K562 (cell line): ENCODE measurements at regions not wholly inside any gene's neighbourhood (a gene's known extent, or its start where the extent isn't known, plus 50 kb on each side); places are given as distances from the start of the nearest gene placed in this dataset.

Experiments
- ATAC-seq: fragments of 200-7000 bp; cut with Tn5 transposase; 3 replicates; pipeline ENCODE4 v1.9.1; 2020; ENCODE audit warnings: moderate library complexity
- BruUV-seq: library from RNA; stranded (reverse); fragments of 400-500 nt; replicated peaks from 2 replicates; lab custom pipeline; 2021; lab: Mats Ljungman, UMichigan
- CTCF ChIA-PET: fragments of 300-600 bp; formaldehyde crosslinking; extraction: SDS; loops from one replicate; lab custom pipeline; 2021; ENCODE audit warnings: low intra/inter-chr PET ratio; lab: Yijun Ruan, JAX
- POLR2A ChIA-PET: fragments of 300-600, 350-650 bp; sonication (Branson Sonifier 250); formaldehyde crosslinking; extraction: SDS; loops from one replicate; lab custom pipeline; 2021; ENCODE audit warnings: antibody characterized with exemption, inconsistent platforms; lab: Yijun Ruan, JAX
- DNase-seq, 4 experiments: peaks; one replicate each; pipeline versions ENCODE4 v3.0.0 to v3.0.0-alpha.2; 2011 to 2018; ENCODE audit warnings: low spot score in 3 of 4, mixed read lengths in 3 of 4; ENCODE audit errors: extremely low read depth in 1 of 4
- FAIRE-seq: peaks from 2 replicates; lab custom pipeline; 2011; peaks lifted over from hg19 to GRCh38; lab: Jason Lieb, UNC
- H2AFZ ChIP-seq: 2 replicates; pipeline ENCODE4 v1.6.0; 2011; ENCODE audit warnings: low read depth, low read length, control low read depth, inconsistent platforms
- H3K27ac ChIP-seq: fragments of 200-600 bp; 3 replicates; pipeline ENCODE4 v1.8.0; 2011; ENCODE audit warnings: low read depth, mild to moderate bottlenecking, control low read depth, inconsistent platforms, low read length, moderate library complexity, mixed read lengths; ENCODE audit errors: extremely low read depth
- H3K27me3 ChIP-seq, 2 experiments: fragments of 300-600 bp in 1 of 2; 2 replicates in 1 of 2; 3 replicates in 1 of 2; pipeline versions ENCODE4 v1.6.0 to v1.8.0; 2011; ENCODE audit warnings: inconsistent platforms in 2 of 2, low read length in 2 of 2, mild to moderate bottlenecking in 1 of 2, mixed read lengths in 1 of 2, moderate library complexity in 1 of 2; ENCODE audit not compliant: control insufficient read depth in 2 of 2, insufficient read depth in 2 of 2
- H3K36me3 ChIP-seq: fragments of 300-600 bp; 3 replicates; pipeline ENCODE4 v1.8.0; 2011; ENCODE audit warnings: mild to moderate bottlenecking, low read length, inconsistent platforms; ENCODE audit not compliant: control insufficient read depth, insufficient read depth
- H3K4me1 ChIP-seq, 2 experiments: fragments of 200-600 bp in 1 of 2; replicated peaks in 1 of 2; 2 replicates in 1 of 2; 3 replicates in 1 of 2; pipeline versions ENCODE4 v1.5.1 to v1.8.0; 2011; ENCODE audit warnings: inconsistent platforms in 2 of 2, low read length in 2 of 2, mild to moderate bottlenecking in 1 of 2, mixed read lengths in 1 of 2, moderate library complexity in 1 of 2; ENCODE audit not compliant: control insufficient read depth in 2 of 2, insufficient read depth in 2 of 2
- H3K4me2 ChIP-seq: 2 replicates; pipeline ENCODE4 v1.6.1; 2011; ENCODE audit warnings: low read length, control low read depth, inconsistent platforms, mixed read lengths; ENCODE audit not compliant: insufficient read depth
- H3K4me3 ChIP-seq: fragments of 200-600 bp; sonication (generic), shearing (Covaris generic); 2 replicates; pipeline ENCODE4 v1.5.1; 2016; ENCODE audit warnings: control low read depth, inconsistent platforms
- H3K79me2 ChIP-seq: fragments of 200-600 bp; 3 replicates; pipeline ENCODE4 v1.8.0; 2011; ENCODE audit warnings: low read length, inconsistent platforms; ENCODE audit not compliant: control insufficient read depth, insufficient read depth
- H3K9ac ChIP-seq, 2 experiments: 2 replicates each; pipeline versions ENCODE4 v1.6.0 to v1.6.1; 2011; ENCODE audit warnings: low read depth in 2 of 2, low read length in 2 of 2, control low read depth in 1 of 2, inconsistent platforms in 1 of 2, mild to moderate bottlenecking in 1 of 2, mixed read lengths in 1 of 2; ENCODE audit not compliant: insufficient read depth in 1 of 2
- H3K9me1 ChIP-seq: one replicate; pipeline ENCODE4 v1.6.0; 2011; ENCODE audit warnings: inconsistent platforms, mild to moderate bottlenecking, low read length, moderate library complexity; ENCODE audit not compliant: control insufficient read depth, insufficient read depth
- H3K9me3 ChIP-seq: replicated peaks from 2 replicates; pipeline ENCODE4 v1.5.1; 2011; ENCODE audit warnings: low read depth, low read length, inconsistent platforms; ENCODE audit not compliant: control insufficient read depth, insufficient read depth
- H4K20me1 ChIP-seq: replicated peaks from 2 replicates; pipeline ENCODE4 v1.6.1; 2011; ENCODE audit warnings: low read length, inconsistent platforms, mixed read lengths; ENCODE audit not compliant: control insufficient read depth, insufficient read depth
- ADNP ChIP-seq: fragments of 200-800 bp; sonication (Bioruptor generic); IDR thresholded peaks from 2 replicates; pipeline ENCODE4 v1.6.1; 2016; ENCODE audit warnings: missing genetic modification characterization, missing compliant biosample characterization
- WGBS: fragments of 100-300 bp; shearing (Covaris generic); methylation state at CpG from one replicate; pipeline ENCODE4 v1.1.6; 2016; ENCODE audit warnings: low coverage, mixed read lengths; ENCODE audit not compliant: insufficient coverage; ENCODE audit errors: missing lambda C conversion rate; 5-methylcytosine and 5-hydroxymethylcytosine counted together
- in situ Hi-C: fragments of 300-500 bp; cut with MboI; formaldehyde crosslinking; loops from 4 replicates; pipeline ENCODE4 v1.15.0; 2018; ENCODE audit warnings: inconsistent platforms, mixed read lengths
- intact Hi-C: fragments of 100-400 bp; cut with micrococcal nuclease; formaldehyde crosslinking; loops from 2 replicates; pipeline ENCODE4 v1.14.2; 2022
- TF ChIP-seq, protein P1 (sequence below): fragments of 450-650 bp; conservative IDR thresholded peaks from 2 replicates; pipeline ENCODE4 v1.6.1; 2016; ENCODE audit warnings: missing genetic modification characterization, low read depth, mild to moderate bottlenecking, control low read depth, missing compliant biosample characterization
- TF ChIP-seq, protein P2 (sequence below), 2 experiments: fragments of 450-650 bp in 1 of 2; sonication (generic) in 1 of 2; formaldehyde crosslinking; conservative IDR thresholded peaks; 2 replicates each; pipeline versions ENCODE4 v1.4.0 to v1.8.1; 2020 to 2022; ENCODE audit warnings: mild to moderate bottlenecking in 1 of 2, missing genetic modification reagents in 1 of 2

DNA sequence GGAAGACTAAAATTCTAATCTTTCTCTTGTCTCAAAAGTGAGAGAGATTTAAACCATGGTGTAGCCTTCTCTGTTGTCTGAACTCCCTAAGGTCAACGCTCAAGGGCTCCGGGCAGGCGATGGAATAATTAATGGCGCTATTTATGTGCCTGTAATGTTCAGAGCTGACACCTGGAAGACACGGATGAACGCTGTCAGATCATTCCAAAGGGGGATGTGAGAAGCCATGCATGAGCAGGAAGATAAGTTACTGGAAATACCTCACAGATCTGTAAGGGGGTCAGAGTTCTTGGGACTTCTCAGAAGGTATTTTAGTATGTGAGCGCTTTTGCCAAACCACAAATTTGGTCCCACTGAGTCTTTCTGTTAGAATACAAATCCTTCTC is 73.3 kb upstream of the MTPN start:
- FAIRE-seq, result no peak
- no peak for DNase-seq
- in situ Hi-C loops, result no loop called here
- no TSS peak for BruUV-seq
- no peaks in the 10 kb centered on the region for H3K27me3 ChIP-seq
- H3K9ac ChIP-seq, result no peak overlapping the region
- H4K20me1 ChIP-seq, result no peaks in the 10 kb centered on the region
- ATAC-seq, result no peak
- no peak overlapping the region for H3K4me2 ChIP-seq
- peaks cover 4 to 30% of the 10 kb centered on the region in 2 experiments; a peak in 3 of 5 replicates for H3K4me1 ChIP-seq
- no peaks in the 10 kb centered on the region for H3K9me1 ChIP-seq
- CTCF ChIA-PET, result no interaction called here
- TF ChIP-seq ADNP, result no peak
- TF ChIP-seq, protein P1, sequence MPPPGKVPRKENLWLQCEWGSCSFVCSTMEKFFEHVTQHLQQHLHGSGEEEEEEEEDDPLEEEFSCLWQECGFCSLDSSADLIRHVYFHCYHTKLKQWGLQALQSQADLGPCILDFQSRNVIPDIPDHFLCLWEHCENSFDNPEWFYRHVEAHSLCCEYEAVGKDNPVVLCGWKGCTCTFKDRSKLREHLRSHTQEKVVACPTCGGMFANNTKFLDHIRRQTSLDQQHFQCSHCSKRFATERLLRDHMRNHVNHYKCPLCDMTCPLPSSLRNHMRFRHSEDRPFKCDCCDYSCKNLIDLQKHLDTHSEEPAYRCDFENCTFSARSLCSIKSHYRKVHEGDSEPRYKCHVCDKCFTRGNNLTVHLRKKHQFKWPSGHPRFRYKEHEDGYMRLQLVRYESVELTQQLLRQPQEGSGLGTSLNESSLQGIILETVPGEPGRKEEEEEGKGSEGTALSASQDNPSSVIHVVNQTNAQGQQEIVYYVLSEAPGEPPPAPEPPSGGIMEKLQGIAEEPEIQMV, result no peak
- TF ChIP-seq, protein P2, sequence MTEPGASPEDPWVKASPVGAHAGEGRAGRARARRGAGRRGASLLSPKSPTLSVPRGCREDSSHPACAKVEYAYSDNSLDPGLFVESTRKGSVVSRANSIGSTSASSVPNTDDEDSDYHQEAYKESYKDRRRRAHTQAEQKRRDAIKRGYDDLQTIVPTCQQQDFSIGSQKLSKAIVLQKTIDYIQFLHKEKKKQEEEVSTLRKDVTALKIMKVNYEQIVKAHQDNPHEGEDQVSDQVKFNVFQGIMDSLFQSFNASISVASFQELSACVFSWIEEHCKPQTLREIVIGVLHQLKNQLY (CRISPR knock-in tag; conservative IDR thresholded peaks at IDR 0.05), result 0 out of 4 replicates have a peak, but pooled peaks of 1 of the 2 experiments have one; percentile 4
- TF ChIP-seq, all 486 proteins: peak for 1
- Histone ChIP-seq H3K27ac (no peak overlapping the region), H2AFZ (peak overlapping the region; percentile 3; the same call in 1 of the 2 replicates), H3K36me3 (no peaks in the 10 kb centered on the region), H3K9me3 (0 out of 2 replicates have a peak, but pooled peaks cover 3% of the 10 kb centered on the region), H3K79me2 (no peaks in the 10 kb centered on the region), H3K4me3 (no peak overlapping the region)
- 28% methylated on average over 7 of the region's 7 CpGs for WGBS
- intact Hi-C loops, result no loop called here
- POLR2A ChIA-PET, result interaction anchor here (1.3 kb wide), 1 partner anchor 12 kb away, joined by 3 read pairs; no protein-coding TSS in a partner anchor
